ENCODE measurements at regions not wholly inside any gene's neighbourhood (a gene's known extent, or its start where the extent isn't known, plus 50 kb on each side); places are given as distances from the start of the nearest gene placed in this dataset.

DNA sequence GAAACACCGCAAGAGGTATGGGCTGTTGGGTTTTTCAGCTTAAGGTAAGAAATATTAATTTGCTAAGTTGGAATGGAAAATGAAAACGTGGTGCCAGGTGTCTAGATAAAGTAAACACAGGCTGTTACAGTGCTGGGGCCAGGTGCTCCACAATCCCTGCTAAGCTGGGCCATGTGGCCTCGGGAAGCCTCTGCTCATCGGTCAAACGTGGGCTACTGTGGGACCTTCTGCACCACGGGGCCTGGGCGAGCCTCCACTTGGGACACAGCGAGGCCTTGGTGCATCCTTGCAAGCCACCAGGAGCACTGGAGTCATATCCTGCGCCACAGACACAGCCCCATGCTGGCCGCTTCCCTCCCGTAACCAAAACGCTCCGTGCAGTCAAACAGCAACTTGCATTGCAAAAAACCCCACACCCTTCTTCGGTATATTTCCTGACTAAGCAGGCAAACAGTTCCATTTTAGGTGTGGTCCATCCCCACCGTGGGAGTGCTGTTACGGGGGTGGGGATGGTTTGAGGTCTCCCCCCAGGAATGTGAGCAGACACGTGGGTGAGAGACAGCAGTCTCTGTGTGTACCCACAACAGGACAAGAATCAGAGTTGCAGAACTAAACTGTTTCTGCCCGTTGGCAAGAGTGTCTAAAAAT, 96.3 kb upstream of the SOX1 start:
- TF ChIP-seq SIN3A (IDR thresholded peaks at IDR 0.05; ENCODE audit: borderline replicate concordance, insufficient read depth, low read depth, low read length), result no peak
- TF ChIP-seq, protein P1, sequence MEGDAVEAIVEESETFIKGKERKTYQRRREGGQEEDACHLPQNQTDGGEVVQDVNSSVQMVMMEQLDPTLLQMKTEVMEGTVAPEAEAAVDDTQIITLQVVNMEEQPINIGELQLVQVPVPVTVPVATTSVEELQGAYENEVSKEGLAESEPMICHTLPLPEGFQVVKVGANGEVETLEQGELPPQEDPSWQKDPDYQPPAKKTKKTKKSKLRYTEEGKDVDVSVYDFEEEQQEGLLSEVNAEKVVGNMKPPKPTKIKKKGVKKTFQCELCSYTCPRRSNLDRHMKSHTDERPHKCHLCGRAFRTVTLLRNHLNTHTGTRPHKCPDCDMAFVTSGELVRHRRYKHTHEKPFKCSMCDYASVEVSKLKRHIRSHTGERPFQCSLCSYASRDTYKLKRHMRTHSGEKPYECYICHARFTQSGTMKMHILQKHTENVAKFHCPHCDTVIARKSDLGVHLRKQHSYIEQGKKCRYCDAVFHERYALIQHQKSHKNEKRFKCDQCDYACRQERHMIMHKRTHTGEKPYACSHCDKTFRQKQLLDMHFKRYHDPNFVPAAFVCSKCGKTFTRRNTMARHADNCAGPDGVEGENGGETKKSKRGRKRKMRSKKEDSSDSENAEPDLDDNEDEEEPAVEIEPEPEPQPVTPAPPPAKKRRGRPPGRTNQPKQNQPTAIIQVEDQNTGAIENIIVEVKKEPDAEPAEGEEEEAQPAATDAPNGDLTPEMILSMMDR (IDR thresholded peaks at IDR 0.05), result no peak
